H1 (cell line): ENCODE measurements at regions not wholly inside any gene's neighbourhood (a gene's known extent, or its start where the extent isn't known, plus 50 kb on each side); places are given as distances from the start of the nearest gene placed in this dataset.

Experiments used
- CBX5 ChIP-seq: fragments of 300-800, 300-1000 bp; sonication (generic); IDR thresholded peaks from 2 replicates; pipeline ENCODE4 v1.7.1; 2016; ENCODE audit warnings: antibody characterized with exemption, low read length, low read depth
- CREB1 ChIP-seq: IDR thresholded peaks from 2 replicates; pipeline ENCODE4 v1.6.1; 2012; ENCODE audit warnings: inconsistent platforms
- E2F6 ChIP-seq: IDR thresholded peaks from 2 replicates; pipeline ENCODE4 v1.6.1; 2012; ENCODE audit warnings: inconsistent platforms
- PHF8 ChIP-seq: fragments of 200-600 bp; sonication (generic); conservative IDR thresholded peaks from 2 replicates; pipeline ENCODE4 v1.7.1; 2012; ENCODE audit warnings: low read depth, mild to moderate bottlenecking, inconsistent platforms, low read length, moderate library complexity
- POLR2A ChIP-seq, 2 experiments: IDR thresholded peaks; 1 replicate in 1 of 2; 2 replicates in 1 of 2; pipeline ENCODE4 v1.6.1; 2011; ENCODE audit warnings: low read depth in 2 of 2, low read length in 2 of 2, mild to moderate bottlenecking in 2 of 2; ENCODE audit errors: control extremely low read depth in 1 of 2
- TAF7 ChIP-seq: optimal IDR thresholded peaks from 2 replicates; pipeline ENCODE3; 2011; ENCODE audit warnings: low read depth, mild to moderate bottlenecking, inconsistent platforms, low read length, moderate library complexity, borderline replicate concordance
- TEAD4 ChIP-seq: IDR thresholded peaks from 2 replicates; pipeline ENCODE4 v1.6.1; 2012; ENCODE audit warnings: low read depth, low read length, inconsistent platforms, mixed read lengths
- TF ChIP-seq, protein P1 (sequence below): IDR thresholded peaks from 2 replicates; pipeline ENCODE4 v1.6.1; 2012; ENCODE audit warnings: inconsistent platforms

GRCh38 chr11:106378513-106379179 is 301.2 kb downstream of the AASDHPPT start (continued):
- TF ChIP-seq POLR2A (IDR thresholded peaks at IDR 0.05; ENCODE audit: control extremely low read depth in 1 of 2, low read depth in 2 of 2, low read length in 2 of 2) (peak in 1 of 2 experiments; percentile 55; a peak in 2 of 3 replicates), PHF8 (no peak), TAF7 (peak; percentile 74), E2F6 (no peak), CREB1 (no peak), TEAD4 (no peak), CBX5 (no peak)
- TF ChIP-seq, protein P1, sequence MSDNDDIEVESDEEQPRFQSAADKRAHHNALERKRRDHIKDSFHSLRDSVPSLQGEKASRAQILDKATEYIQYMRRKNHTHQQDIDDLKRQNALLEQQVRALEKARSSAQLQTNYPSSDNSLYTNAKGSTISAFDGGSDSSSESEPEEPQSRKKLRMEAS: no peak
